ENCODE measurements at regions not wholly inside any gene's neighbourhood (a gene's known extent, or its start where the extent isn't known, plus 50 kb on each side); places are given as distances from the start of the nearest gene placed in this dataset.

DNA sequence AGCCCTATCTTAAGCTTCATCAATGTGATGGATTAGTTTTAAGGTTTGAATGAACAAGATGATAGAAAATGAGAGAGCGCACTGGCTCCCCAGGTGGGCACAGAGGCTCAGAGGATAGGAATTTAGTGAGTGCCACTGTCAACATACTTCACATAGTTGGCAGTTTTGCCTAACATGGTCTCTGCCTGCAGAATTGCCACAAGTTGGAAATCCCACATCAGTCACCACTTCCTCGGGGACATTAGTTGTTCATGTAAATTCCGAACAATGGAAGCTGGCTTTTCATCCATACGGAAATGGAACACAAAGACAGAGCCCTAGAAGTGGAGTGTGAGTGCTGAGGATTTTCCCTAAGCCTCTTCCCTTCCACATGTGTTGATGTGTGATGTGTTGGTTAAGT, 123.9 kb upstream of the PHACTR1 start:
- intact Hi-C loops (cut with micrococcal nuclease; ENCODE audit: unreplicated experiment) = loop anchor here (5.0 kb wide), 1 partner anchor 90 kb away; no protein-coding TSS in a partner anchor
- TF ChIP-seq, protein P1, sequence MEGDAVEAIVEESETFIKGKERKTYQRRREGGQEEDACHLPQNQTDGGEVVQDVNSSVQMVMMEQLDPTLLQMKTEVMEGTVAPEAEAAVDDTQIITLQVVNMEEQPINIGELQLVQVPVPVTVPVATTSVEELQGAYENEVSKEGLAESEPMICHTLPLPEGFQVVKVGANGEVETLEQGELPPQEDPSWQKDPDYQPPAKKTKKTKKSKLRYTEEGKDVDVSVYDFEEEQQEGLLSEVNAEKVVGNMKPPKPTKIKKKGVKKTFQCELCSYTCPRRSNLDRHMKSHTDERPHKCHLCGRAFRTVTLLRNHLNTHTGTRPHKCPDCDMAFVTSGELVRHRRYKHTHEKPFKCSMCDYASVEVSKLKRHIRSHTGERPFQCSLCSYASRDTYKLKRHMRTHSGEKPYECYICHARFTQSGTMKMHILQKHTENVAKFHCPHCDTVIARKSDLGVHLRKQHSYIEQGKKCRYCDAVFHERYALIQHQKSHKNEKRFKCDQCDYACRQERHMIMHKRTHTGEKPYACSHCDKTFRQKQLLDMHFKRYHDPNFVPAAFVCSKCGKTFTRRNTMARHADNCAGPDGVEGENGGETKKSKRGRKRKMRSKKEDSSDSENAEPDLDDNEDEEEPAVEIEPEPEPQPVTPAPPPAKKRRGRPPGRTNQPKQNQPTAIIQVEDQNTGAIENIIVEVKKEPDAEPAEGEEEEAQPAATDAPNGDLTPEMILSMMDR (IDR thresholded peaks at IDR 0.05; ENCODE audit: unreplicated experiment) = no peak
- no peaks in the 10 kb centered on the region for H3K27me3 Mint-ChIP-seq (ENCODE audit: unreplicated experiment)
- no peaks in the 10 kb centered on the region for H3K9me3 Mint-ChIP-seq (ENCODE audit: low read depth, unreplicated experiment)
- DNase-seq = peak; percentile 56
- BruUV-seq (replicated peaks) = no TSS peak
- H3K4me1 Mint-ChIP-seq (ENCODE audit: low read depth, unreplicated experiment) = no peaks in the 10 kb centered on the region
- no peak overlapping the region for H3K4me3 Mint-ChIP-seq (ENCODE audit: low read depth, unreplicated experiment)
- peak overlapping the region; percentile 87 for H3K27ac Mint-ChIP-seq (ENCODE audit: unreplicated experiment)
- no peaks in the 10 kb centered on the region for H3K36me3 Mint-ChIP-seq (ENCODE audit: insufficient read depth, unreplicated experiment)
- CTCF ChIA-PET = interaction anchor here (2.1 kb wide), 1 partner anchor 20 kb away, joined by 10 read pairs; no protein-coding TSS in a partner anchor

DNA sequence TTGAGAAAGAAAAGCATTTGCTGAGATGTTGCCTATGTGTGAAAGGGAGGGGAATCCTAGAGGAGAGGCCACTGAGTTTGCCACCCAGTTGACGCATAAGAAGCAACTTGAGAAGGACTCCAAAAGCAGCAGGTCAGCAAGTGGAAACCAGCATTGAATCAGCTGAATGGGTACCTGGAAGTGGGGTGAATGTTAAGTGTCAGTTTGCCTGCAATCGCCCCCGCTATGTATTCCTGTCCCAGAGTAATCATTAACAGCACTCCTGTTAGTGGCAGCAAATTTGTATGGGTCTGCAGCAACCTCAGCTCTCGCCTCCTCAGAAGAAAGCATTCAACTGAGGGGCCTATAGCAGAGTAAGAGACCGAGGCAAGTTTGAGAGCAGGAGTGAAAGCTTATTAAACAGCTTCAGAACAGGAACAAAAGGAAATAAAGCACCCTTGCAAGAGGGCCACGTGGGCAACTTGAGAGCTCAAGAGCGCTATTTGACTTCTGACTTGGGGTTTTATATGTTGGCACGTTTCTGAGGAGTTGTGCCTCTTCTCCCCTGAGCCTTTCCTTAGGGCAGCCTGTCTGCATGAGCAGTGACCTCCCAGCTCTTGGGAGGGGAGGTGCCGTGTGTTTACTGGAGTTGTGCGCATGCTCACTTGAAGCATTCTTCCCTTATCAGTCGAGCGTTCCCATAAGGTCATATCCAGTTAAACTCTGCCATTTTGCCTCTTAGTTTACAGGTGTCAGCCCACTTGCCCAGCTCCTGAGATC, 122.6 kb upstream of the PHACTR1 start:
- Mint-ChIP-seq H3K4me1 (ENCODE audit: low read depth, unreplicated experiment) (no peaks in the 10 kb centered on the region), H3K4me3 (ENCODE audit: low read depth, unreplicated experiment) (peak overlapping the region; percentile 26), H3K27me3 (ENCODE audit: unreplicated experiment) (no peaks in the 10 kb centered on the region), H3K9me3 (ENCODE audit: low read depth, unreplicated experiment) (no peaks in the 10 kb centered on the region), H3K27ac (ENCODE audit: unreplicated experiment) (peak overlapping the region; percentile 87), H3K36me3 (ENCODE audit: insufficient read depth, unreplicated experiment) (no peaks in the 10 kb centered on the region)
- DNase-seq = peak; percentile 46
- TF ChIP-seq, protein P1 (IDR thresholded peaks at IDR 0.05; ENCODE audit: unreplicated experiment) = no peak
- intact Hi-C loops (cut with micrococcal nuclease; ENCODE audit: unreplicated experiment) = loop anchor here (2.0 to 5.0 kb wide), 2 partner anchors 49 to 92 kb away; no protein-coding TSS in a partner anchor
- CTCF ChIA-PET = interaction anchor here (0.7 to 0.8 kb wide), 3 partner anchors 21 to 307 kb away, joined by 3 to 7 read pairs (median 3); no protein-coding TSS in a partner anchor
- no TSS peak for BruUV-seq (replicated peaks)

DNA sequence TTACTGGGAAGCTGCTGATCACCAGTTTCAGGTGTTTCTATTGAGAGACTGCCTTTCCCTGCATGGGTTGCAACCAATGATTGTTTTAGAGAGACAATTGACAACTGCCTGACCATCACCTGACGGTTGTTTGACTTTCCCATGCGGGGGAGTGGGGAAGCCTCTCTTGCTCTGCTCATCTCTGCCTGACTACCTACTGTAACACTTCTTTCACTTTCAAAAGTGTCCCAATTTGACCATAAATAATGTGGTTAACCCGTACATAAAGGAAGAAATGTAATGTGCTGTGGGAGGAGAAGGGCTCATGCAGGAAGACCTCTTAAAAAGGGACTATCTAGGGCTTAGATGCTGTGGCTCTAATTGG, 122.1 kb upstream of the PHACTR1 start:
- TF ChIP-seq, protein P1 (IDR thresholded peaks at IDR 0.05; ENCODE audit: unreplicated experiment) = no peak
- Mint-ChIP-seq H3K4me1 (ENCODE audit: low read depth, unreplicated experiment) (no peaks in the 10 kb centered on the region), H3K4me3 (ENCODE audit: low read depth, unreplicated experiment) (peak overlapping the region; percentile 26), H3K9me3 (ENCODE audit: low read depth, unreplicated experiment) (no peaks in the 10 kb centered on the region), H3K27ac (ENCODE audit: unreplicated experiment) (peak overlapping the region; percentile 87), H3K27me3 (ENCODE audit: unreplicated experiment) (no peaks in the 10 kb centered on the region), H3K36me3 (ENCODE audit: insufficient read depth, unreplicated experiment) (no peaks in the 10 kb centered on the region)
- BruUV-seq (replicated peaks) = TSS peak; percentile 32
- no peak for DNase-seq
- intact Hi-C loops (cut with micrococcal nuclease; ENCODE audit: unreplicated experiment) = loop anchor here (2.0 to 5.0 kb wide), 2 partner anchors 50 to 92 kb away; no protein-coding TSS in a partner anchor
- CTCF ChIA-PET = interaction anchor here (0.7 to 0.8 kb wide), 2 partner anchors 22 to 229 kb away, joined by 3 to 7 read pairs; no protein-coding TSS in a partner anchor

DNA sequence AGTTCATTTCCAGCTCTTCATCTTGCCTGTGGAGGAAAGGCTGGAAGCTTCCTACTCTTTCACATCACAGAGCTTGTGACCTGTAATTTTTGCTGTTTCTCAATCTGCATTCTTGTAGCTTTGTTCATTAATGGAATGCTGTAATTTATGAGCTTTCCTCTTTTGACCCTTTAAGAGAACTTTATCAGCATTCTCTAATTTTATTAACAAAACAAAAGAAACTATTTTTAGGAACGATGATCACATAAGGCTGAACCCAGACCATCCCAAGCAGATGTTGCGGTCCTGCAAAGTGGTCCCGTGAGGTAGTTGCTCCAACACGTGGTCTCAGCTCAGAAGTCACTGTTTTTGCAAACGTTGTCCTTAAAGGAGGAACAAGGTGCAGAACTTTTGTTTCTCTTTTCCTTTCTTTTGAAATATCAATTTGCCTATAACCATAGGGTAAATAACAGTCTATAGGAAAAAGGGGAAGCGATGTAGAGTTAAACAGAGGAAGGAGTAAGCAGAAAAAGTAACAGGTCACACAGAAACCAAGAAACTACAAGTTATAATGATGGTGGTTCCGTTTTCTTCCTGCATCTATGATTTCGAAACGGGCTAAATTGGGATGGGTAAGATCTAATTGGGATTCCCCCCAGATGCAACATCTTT, 121.3 kb upstream of the PHACTR1 start:
- no peak overlapping the region for H3K4me3 Mint-ChIP-seq (ENCODE audit: low read depth, unreplicated experiment)
- no peaks in the 10 kb centered on the region for H3K27me3 Mint-ChIP-seq (ENCODE audit: unreplicated experiment)
- peaks cover 6% of the 10 kb centered on the region for H3K4me1 Mint-ChIP-seq (ENCODE audit: low read depth, unreplicated experiment)
- no peak for DNase-seq
- intact Hi-C loops (cut with micrococcal nuclease; ENCODE audit: unreplicated experiment) = loop anchor here (2.0 kb wide), 1 partner anchor 50 kb away; no protein-coding TSS in a partner anchor
- CTCF ChIA-PET = no interaction called here
- peak overlapping the region; percentile 87 for H3K27ac Mint-ChIP-seq (ENCODE audit: unreplicated experiment)
- TF ChIP-seq, protein P1 (IDR thresholded peaks at IDR 0.05; ENCODE audit: unreplicated experiment) = no peak
- no peaks in the 10 kb centered on the region for H3K9me3 Mint-ChIP-seq (ENCODE audit: low read depth, unreplicated experiment)
- no TSS peak for BruUV-seq (replicated peaks)
- H3K36me3 Mint-ChIP-seq (ENCODE audit: insufficient read depth, unreplicated experiment) = no peaks in the 10 kb centered on the region

All from Calu3 (cell line).